GM18951 (cell line): ENCODE measurements at regions not wholly inside any gene's neighbourhood (a gene's known extent, or its start where the extent isn't known, plus 50 kb on each side); places are given as distances from the start of the nearest gene placed in this dataset.

Source experiments
- POLR2A ChIP-seq: IDR thresholded peaks from 4 replicates; pipeline ENCODE4 v1.6.1; 2011; ENCODE audit warnings: mild to moderate bottlenecking; ENCODE audit not compliant: insufficient read length, insufficient read depth; ENCODE audit errors: extremely low read depth
- in situ Hi-C: fragments of 300-500 bp; cut with MboI; formaldehyde crosslinking; loops from one replicate; pipeline ENCODE4 v1.12.0; 2022; ENCODE audit warnings: low sequenced_read_pairs, mixed read lengths, inconsistent platforms; ENCODE audit not compliant: unreplicated experiment

DNA sequence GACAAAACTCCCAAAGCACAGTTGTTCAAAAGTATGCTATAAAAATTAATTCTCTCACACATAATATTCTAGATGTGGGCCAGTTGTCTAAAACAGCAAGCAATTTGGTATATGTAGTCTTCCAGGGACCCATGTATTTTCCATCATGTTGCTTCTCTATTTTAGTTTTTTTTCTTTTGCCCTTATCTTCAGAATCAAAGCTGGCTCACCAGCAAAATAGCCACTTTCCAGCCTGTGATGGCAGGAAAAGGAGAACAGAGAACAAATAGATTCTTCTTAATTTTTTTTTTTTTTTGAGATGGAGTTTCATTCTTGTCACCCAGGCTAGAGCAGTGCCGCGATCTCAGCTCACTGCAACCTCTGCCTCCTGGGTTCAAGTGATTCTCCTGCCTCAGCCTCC, 680.8 kb upstream of the TENM3 start:
- no peak for TF ChIP-seq POLR2A
- in situ Hi-C loops = no loop called here

DNA sequence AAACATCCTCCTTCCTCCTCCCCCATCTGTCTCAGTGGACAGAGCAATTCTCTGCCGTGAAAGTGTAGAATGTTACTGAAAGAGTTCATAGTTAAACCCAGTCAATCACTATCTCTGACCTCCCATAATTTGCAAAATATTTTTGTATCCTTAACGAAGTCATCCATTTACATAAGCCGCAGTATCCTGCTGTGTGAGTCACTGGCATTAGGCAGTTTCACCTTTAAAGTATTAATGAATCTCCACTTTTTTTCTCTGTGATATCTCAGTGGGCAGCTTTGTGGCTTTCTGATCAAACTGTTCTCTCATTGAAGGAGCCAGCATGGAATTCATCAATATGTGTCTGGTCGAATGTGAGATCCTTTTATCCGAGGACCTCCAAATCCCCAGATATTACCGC, 678.6 kb upstream of the TENM3 start:
- TF ChIP-seq POLR2A = no peak
- in situ Hi-C loops = no loop called here

DNA sequence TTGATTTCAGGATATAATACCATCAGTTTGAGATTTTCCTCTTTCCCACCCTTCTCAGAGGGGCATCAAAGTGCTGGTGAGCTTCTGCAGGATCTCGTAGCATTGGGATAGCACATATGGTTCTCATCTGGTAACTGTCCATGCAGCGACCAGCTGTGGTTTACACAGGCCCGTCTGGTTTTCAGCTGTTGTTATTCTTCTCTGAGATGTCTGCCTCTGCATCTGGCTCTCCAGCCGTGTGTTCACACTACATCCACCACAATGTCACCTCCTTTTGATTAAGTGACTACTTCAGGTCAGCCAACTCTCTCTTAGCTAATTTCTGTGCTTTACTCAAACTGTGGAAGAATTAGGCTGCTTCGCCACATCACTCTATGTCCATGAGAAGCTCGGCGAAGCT, 676.7 kb upstream of the TENM3 start:
- in situ Hi-C loops = no loop called here
- no peak for TF ChIP-seq POLR2A

DNA sequence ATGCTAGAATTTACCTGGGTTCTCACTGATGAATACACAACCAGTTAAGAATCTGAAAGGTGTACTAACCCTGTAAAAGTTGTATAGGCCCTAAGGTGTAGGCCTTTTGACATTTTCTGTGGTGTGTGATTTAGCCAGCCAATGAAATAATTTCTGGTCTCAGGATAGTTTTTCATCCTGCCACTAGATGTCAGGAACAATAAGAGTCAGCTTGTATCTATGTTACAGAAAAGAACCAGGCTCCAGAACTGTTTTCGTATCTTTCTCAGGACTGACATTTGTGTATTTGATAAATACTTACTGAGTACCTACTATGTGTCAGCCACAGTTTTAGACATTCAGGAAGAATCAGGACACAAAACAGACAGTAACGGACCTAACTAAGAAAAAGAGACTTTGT, 673.6 kb upstream of the TENM3 start:
- in situ Hi-C loops = no loop called here
- no peak for TF ChIP-seq POLR2A

DNA sequence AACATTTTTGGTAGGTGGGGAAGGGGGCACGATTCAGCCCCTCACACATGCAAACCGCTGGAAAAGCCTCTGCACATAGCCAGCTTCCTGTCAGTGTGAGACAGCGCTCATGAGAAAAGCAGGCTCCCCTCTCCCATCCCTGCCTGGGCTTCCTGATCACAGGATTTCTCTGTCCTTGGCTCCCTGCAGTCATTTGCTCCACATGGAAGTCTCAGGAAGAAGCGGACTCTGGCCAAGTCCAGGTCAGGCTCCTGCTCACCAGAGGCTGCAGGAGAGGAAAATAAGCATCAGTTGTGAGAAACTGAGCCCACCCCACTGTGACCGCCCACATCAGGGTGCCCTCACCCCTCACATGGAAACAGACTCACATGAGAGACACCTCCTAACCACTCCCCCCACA, 664.3 kb upstream of the TENM3 start:
- in situ Hi-C loops = no loop called here

DNA sequence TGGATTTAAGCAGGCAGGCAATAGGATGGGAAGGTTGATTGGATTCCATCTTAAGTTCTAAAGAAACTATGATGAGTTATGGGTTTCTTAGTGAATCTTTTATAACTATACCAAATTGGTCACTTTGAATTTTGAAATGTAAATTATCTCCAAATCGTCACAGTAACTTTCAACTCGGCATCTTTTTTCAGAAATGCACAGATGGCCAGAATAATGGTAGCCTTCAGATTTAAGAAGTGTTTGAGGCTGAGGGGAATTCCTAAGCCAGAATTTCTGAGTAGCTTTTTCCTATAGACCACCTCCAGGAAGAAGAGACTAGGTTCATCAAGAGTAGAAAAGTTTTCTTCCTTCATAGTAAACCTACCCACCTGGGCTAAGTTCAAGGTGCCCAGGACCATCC, 663.7 kb upstream of the TENM3 start:
- in situ Hi-C loops = no loop called here
- no peak for TF ChIP-seq POLR2A

More for the DNA sequence above, 664.3 kb upstream of the TENM3 start:
- no peak for TF ChIP-seq POLR2A

DNA sequence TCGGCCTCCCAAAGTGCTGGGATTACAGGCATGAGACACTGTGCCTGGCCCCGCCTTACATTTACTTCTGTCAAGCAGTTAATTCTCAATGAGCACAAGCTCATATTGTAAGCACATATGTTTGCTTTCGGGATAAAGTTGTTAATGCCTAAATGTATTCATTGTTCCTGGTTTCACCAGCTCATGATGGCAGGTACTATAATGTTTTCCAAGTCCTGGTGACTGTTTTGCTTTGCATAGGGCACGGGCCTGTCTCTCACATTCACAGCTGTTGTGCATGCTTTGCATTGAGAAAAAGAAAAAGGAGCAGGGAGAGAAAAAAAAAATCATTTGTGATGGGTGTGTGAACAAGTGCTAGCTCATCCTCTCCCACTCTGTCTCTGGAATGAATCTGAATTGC, 661.2 kb upstream of the TENM3 start:
- in situ Hi-C loops = no loop called here
- no peak for TF ChIP-seq POLR2A

DNA sequence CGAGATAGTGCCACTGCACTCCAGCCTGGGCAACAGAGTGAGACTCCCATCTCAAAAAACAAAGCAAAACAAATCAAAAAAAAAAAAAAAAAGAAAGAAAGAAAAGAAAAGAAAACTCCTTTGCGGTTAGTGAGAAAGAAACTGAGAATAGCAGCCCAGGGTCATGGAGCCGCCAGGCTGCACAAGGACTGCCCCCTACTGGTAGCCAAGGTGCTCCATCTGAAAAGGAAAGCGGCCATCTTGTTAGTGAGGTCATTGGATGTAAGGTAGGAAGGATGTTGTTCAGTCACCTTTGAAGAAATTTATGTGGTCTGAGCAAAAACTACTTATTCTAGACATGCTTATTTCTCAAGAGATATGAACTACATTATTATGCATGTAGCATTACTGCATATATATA, 660.6 kb upstream of the TENM3 start:
- in situ Hi-C loops = no loop called here

DNA sequence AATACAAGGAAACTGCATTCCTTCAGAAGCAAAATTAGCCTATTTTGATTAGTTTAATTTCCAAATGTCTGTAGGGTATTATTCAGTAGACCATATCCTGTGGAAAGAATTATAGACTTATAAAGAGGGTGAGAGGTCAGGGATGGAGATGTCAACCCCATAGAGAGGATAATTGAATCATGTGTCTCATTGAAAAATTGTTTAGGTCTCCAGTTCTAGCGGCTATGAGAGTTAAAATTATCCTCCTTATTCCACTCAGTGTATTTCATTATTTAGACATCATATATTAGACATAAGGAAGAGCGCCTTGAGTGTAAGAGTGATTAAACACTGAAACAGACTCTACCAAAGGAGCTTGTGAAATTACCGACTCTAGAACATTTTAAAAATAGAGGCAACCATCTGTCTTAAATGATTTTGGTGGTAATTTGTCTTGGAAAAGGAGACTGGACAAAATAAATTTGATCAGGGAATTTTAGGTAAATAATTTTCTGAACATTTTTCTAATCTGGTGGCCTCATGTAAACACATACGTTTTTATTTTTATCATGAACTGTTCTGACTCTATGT, 654.4 kb upstream of the TENM3 start:
- TF ChIP-seq POLR2A = no peak
- in situ Hi-C loops = no loop called here

More for the DNA sequence above, 660.6 kb upstream of the TENM3 start:
- TF ChIP-seq POLR2A = no peak

DNA sequence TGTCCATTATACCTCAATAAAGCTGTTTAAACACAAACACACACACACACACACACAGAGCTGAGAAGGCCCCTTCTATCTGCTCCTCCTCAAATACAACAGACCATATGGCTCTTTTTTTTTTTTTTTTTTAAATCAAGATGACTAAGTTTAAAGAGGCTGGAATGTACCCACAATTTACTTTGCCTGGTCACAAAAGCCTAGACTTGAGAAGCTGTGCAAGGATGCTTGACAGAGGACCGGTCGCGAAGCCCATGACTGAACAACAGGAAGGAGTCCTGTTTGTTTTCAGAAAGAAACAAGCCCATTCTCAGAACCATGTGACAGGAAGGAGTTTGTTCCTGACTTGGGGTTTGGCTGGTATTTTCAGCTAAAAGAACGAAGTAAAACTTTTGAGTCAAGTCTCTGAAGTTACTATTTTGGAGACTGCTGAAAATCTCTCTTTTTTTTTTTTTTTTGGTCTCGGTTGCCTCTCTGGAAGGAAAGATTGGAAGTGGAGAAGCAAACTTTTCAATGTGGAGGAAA, 650.9 kb upstream of the TENM3 start:
- in situ Hi-C loops = no loop called here
- TF ChIP-seq POLR2A = no peak

DNA sequence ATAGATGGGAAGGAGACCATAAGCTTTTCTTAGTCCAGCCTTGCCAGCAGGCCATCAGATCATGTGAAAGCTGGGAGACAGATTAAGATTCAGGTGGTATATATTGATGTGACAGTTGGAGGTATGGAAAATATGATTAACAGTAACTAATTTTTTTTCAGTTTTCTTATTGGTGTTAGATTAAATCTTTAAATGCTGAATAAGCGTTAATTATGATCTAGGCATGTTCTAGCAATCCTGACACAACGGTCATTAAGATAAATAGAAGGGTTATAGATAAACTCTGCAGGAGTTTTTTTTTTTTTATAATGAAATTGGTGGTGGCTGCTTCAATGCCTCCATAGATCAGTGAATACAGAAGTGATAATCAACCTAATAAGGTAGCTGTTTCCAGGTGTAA, 649.5 kb upstream of the TENM3 start:
- in situ Hi-C loops = no loop called here
- no peak for TF ChIP-seq POLR2A

DNA sequence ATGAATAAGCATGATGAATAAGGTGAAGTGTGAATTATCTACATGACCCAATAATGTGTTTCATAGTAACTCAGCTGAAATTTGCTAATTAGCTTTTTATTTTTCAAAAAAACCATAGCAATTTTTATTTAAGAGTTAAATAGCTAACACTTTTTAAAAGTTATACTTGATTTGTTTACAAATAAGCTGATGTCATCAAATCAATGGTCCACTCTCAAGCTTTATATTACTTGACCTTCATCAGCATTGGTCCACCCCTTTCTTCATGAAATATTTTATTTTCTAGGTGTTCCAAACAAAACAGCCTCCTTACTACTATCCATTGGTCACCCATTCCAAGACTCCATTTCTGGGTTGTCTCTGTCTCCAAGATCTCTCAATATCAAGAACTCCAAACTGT, 649.0 kb upstream of the TENM3 start:
- in situ Hi-C loops = no loop called here
- no peak for TF ChIP-seq POLR2A

DNA sequence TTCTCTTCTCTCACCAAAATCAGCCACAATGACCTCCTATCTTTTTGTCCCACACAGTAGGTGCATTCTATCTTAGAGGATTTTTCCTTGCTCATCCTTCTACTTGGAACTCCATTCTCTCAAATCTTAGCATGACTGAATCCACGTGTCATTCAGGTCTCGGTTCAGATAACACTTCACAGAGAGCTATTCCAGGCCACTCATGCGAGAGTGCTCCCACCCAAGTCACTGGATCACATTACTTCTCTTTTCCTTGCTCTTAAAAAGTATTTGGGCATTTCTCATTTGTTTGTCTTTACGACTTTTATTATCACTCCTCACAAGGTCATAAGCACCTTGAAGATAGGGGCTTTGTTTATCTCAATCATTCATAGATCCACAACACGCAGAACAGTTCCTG, 647.5 kb upstream of the TENM3 start:
- TF ChIP-seq POLR2A = no peak

DNA sequence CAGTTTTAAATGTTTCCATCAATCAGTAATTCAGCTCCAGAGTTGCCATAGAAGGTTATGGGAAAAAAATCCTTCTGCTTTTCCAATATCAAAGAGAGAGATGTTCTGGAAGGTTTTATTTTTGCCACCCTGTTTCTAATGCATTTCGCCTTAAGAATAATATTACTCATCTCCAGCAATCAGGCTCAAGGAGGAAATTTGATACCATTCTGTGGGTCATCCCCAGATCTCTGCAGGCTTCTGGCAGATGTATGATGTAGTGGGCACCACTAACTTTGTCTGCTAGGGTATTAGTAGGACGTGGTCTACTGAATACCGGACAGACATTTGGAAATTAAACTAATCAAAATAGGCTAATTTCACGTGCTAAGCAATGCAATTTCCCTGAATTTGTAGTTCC, 645.4 kb upstream of the TENM3 start:
- in situ Hi-C loops = no loop called here
- TF ChIP-seq POLR2A = no peak

More for the DNA sequence above, 647.5 kb upstream of the TENM3 start:
- in situ Hi-C loops = no loop called here

DNA sequence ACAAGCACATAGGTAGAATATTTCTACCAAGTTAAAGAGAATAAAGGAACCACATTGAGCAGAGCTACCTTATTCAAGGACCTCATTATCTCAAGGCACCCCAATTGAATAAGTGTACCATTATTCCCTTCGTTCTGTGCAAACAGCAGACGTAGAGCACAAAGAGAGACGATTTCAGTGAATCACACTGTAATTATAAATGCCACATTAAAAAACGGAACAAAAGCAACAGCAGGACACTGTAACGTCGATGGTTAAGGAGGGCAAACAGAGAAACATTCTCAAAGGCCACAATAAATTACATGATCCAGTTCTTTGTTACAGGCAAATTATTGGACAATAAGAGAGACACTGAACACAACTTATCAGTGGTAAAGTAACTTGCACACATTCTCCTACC, 644.1 kb upstream of the TENM3 start:
- TF ChIP-seq POLR2A = no peak
- in situ Hi-C loops = no loop called here

DNA sequence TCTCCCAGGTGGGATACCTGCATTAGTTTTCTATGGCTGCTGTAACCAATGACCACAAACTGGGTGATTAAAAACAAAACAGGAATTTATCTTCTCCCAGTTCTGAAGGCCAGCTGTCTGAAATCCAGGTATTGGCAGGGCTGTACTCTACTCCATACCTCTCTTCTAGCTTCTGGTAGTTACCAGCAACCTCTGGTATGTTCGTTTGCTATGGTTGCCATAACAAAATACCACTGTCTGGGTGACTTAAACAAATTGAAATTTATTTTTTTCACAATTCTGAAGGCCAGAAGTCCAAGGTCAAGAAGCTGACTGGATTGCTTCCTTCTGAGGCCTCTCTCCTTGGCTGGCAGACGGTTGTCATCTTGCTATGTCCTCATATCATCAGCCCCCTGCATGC, 642.1 kb upstream of the TENM3 start:
- TF ChIP-seq POLR2A = no peak
- in situ Hi-C loops = no loop called here

DNA sequence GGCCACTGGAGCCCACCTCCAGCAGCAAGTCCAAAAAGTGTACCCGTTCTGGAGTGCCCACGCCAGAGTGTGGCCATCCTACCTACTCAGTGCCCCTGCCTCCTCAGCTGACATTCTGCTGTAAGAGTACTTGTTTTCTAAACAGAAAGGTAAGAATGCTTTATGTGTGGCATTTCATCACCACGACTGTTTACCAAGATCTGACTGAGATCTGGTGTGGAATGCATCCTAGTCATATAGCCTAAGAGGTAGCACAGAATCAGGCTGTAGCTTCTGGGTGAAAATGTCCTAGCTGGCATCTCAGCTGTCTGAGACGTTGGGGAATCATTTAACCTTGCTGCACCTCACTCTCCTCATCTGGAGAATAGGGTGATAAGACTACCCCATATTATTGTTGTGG, 638.7 kb upstream of the TENM3 start:
- in situ Hi-C loops = no loop called here
- no peak for TF ChIP-seq POLR2A
